GM19455 (cell line): ENCODE measurements at regions not wholly inside any gene's neighbourhood (a gene's known extent, or its start where the extent isn't known, plus 50 kb on each side); places are given as distances from the start of the nearest gene placed in this dataset.
"Not testable (repeated sequence)": the region's sequence is repeated elsewhere in the genome, so short reads cannot be mapped to it uniquely, and the experiment has no call there.

Source experiments
- ATAC-seq: cut with Tn5 transposase; IDR thresholded peaks from one replicate; pipeline ENCODE4 v1.9.1; 2021; ENCODE audit not compliant: unreplicated experiment

- no peak for ATAC-seq
These were observed 106.7 kb upstream of the RREB1 start for GRCh38 chr6:7000825-7001777.

- no peak for ATAC-seq
These were observed 104.7 kb upstream of the RREB1 start for GRCh38 chr6:7003041-7003440.

DNA sequence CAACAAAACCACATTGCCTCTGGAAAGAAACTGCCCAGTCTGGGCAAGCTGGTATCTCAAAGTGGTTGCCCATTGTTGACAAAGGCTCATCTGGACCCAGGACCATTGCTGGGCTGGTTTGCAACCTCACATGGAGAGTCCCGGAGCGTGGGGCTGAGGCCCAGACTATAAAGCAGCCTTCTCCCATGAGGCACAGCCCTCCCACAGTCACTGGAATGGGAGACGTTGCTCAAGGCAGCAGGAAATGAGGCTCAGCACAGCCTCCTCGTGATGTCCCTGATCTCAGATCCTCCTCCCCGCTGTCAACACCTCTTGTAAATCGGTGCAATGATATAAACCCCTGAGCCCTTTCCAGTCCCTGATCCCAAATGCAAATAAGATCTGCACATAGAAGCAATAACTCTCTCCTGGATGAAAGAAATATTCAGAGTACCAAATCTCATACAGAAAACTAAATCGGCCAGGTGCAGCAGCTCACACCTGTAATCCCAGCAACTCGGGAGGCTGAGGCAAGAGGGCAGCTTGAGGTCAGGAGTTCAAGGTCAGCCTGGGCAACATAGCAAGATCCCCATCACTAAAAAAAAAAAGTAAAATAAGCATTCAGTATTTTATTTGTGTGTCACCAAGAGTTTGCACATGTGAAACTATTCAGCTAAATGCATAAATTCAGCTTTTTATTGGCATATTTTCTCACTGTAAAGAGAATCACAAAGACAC is 103.0 kb upstream of the RREB1 start:
- no peak for ATAC-seq

- no peak for ATAC-seq
These were observed 101.1 kb upstream of the RREB1 start for GRCh38 chr6:7006515-7007191.

GRCh38 chr6:7008451-7008988 is 99.2 kb upstream of the RREB1 start:
- no peak for ATAC-seq

DNA sequence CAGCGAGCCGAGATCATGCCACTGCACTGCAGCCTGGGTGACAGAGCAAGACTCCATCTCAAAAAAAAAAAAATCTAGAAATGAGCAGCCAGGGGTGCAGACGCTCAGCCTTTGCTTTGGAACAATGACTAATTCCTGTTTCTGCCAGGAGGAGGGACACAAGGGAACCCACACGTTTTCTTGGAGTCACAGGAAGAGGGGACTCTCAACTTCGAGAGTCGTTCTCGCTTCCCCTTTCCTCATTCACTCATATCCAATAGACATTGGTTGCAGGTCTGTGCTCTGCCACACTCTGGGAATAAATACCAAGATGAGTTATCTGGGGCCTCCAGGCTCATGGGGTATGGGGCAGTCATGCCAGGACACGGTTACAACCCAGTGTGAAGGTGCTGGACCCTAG is 91.5 kb upstream of the RREB1 start:
- no peak for ATAC-seq

DNA sequence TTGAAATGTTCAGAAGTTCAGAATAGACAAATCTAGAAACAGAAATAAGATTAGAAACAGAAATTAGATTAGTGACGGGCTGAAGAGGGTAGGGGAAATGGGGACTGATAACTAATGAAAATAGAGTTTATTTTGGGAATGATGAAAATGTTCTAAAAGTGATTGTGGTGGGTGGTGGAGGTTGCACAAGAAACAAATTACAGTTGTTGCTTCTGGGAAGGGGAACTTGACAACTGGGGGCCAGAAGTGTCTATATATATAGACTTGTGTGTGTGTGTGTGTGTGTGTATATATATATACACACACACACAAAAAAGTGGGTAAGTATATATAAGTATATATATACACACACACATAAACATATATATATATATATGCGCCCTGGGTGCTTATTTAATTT is 86.5 kb upstream of the RREB1 start:
- no peak for ATAC-seq

DNA sequence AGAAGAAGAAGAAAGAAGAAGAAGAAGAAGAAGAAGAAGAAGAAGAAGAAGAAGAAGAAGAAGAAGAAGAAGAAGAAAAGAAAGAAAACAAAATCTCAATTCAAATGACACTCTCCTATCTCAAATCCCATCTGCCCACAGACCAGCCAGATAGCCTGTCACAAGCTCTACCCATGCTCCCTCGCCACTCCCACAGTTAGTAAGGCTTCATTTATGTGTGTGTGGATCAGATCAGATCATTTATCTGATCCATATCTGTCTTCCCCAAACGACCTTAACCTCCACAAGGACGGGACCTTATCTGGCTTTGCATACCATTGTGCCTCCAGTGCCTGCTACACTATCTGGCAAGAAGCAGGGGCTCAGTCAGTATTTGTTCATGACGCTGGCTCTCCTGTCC is 81.9 kb upstream of the RREB1 start:
- no peak for ATAC-seq

GRCh38 chr6:7028963-7029362 is 78.8 kb upstream of the RREB1 start:
- ATAC-seq = not testable (repeated sequence)

DNA sequence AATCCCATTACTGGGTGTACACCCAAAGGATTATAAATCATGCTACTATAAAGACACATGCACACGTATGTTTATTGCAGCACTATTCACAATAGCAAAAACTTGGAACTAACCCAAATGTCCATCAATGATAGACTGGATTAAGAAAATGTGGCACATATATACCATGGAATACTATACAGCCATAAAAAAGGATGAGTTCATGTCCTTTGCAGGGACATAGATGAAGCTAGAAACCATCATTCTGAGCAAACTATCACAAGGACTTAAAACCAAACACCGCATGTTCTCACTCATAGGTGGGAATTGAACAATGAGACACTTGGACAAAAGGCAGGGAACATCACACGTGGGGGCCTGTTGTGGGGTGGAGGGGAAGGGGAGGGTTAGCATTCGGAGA is 76.8 kb upstream of the RREB1 start:
- not testable (repeated sequence) for ATAC-seq

GRCh38 chr6:7033202-7033601 is 74.6 kb upstream of the RREB1 start:
- ATAC-seq = no peak

DNA sequence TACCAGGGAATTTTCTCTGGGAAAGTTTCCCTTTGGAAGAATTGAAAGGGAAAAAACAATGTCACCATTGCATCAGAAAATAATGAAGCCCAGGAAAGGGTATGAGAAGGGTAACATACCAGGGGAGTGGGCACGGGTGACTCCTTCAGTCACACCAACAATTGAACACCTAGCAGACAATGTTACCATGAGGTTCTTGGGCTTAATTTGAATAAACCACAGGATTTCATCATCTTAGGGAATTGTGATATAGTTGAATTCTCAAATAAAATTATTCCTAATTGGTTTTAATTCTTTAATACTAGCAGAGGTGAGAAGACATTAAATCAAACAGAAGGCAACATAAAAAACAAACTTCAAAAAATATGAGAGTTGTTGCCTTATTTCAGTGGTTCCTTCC is 73.7 kb upstream of the RREB1 start:
- ATAC-seq = no peak

DNA sequence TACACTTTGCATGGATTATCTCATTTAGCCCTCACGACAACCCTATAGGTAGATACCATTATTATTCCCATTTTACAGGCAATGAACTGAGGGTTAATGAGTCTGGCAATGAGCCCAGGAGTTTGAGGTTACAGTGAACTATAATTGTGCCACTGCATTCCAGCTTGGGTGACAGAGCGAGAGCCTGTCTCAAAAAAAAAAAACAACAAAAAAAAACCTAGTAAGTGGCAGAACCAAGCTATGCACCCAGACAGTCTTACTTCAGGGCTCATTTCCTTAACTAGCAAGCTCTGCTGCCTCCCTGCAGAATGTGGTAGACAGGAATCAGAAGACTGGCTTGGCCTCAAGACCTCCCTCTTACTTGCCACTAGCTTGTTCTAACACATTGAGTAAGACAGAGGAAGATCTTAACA is 71.9 kb upstream of the RREB1 start:
- ATAC-seq = no peak

- no peak for ATAC-seq
These were observed 66.2 kb upstream of the RREB1 start for GRCh38 chr6:7041511-7042026.

DNA sequence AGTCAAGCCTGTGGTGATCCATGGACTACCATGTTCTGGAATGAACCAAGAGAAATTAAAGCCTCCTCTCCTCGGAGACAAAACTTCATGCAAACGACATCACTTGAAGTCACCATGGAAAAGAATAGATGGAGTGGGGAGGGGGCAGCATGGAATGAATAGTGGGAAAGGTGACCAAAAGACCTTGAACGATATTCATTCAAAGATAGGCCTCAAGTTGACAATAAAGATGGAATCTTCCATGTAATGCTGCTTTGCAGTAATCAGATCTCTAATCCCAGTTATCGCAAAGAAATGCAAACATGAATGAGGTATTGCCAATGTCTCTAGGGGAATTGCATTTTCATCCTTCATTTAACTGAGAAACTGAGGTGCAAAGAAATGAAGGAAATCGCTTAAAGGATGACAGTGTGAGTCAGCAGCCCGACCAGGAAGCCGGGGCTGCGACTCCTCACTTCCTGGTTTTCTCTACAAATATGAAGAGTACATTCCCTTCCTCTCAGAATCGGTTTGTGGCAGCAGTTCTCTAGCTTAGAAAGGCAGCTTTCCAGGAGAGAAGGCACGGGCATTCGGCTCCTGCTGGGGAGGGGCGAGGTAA is 65.6 kb upstream of the RREB1 start:
- no peak for ATAC-seq

GRCh38 chr6:7042654-7043545 is 64.9 kb upstream of the RREB1 start:
- ATAC-seq = no peak

- ATAC-seq = no peak
These were observed 62.4 kb upstream of the RREB1 start for GRCh38 chr6:7045331-7045730.

DNA sequence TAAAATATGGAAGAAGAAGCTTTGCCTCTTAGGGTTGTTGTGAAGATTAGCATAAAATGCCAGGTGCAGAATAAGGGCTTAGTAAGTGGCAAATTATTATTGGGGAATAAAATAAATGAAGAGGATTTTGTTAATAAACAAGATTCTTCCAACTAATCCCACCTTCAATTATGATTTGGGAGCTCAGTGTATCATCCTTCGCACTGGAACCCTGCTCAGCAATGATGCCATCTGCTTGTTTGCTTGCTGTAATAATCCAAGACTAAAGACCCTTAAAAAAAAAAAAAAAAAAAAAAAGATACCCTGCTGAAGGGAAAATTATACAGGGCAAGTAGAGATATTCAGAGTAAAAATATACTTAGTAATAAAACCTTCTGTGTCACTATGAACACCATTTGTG is 62.0 kb upstream of the RREB1 start:
- no peak for ATAC-seq

DNA sequence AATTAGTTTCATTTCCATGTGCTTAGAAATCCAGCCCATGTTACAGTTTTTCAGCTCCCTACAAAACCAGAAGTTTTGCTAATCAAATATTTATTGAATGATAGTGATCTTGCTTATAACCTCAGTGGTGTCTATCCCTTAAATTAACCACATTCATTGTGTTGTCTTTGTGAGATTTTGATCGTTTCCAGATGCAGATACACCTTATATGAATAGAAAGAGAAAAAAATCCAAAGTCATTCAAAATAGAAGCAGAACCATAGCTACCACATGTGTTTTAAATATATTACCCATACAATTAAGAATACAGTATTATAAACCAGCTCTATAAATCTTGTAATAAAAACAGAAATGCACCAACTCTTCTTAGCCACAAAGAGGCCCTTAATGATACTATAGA is 60.6 kb upstream of the RREB1 start:
- no peak for ATAC-seq

DNA sequence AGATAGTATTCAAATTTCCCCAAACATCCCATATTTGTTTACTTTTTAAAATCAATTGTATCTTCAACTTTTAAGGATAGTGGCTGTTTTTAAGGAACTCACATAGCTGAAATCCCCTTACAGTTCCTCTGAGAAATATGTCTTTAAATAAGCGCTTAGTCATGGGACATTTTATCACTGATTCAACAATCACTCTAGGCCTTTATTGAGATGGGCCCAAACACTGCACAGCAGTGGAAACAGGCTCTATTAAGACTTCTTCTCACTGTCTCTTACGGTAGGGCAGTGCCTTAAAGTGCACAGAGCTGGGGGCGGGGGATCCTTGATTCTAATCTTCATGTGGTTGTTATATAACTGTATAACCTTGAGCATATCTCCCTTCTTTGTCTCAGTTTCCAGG is 59.8 kb upstream of the RREB1 start:
- no peak for ATAC-seq
